ENCODE measurements at regions not wholly inside any gene's neighbourhood (a gene's known extent, or its start where the extent isn't known, plus 50 kb on each side); places are given as distances from the start of the nearest gene placed in this dataset.

GRCh38 chr7:50866343-50867033 is 83.8 kb upstream of the GRB10 start:
- H3K36me3 ChIP-seq (ENCODE audit: control insufficient read depth in 1 of 2, insufficient read depth in 2 of 2, low read length in 2 of 2), result no peaks in the 10 kb centered on the region
- ChIA-PET CTCF (no interaction called here), RAD21 (ENCODE audit: low non-redundant PET in 1 of 2, low total read pairs in 2 of 2, uncharacterized antibody in 2 of 2, unreplicated experiment in 2 of 2) (no interaction called here), POLR2A (no interaction called here)
- H4K20me1 ChIP-seq (ENCODE audit: insufficient read depth), result no peaks in the 10 kb centered on the region
- no peaks in the 10 kb centered on the region for H3K27me3 ChIP-seq (ENCODE audit: insufficient read depth, low read length)
- no peaks in the 10 kb centered on the region for H3K79me2 ChIP-seq (ENCODE audit: insufficient read depth, low read length)
- H3K27ac ChIP-seq (ENCODE audit: low read depth, low read length), result no peak overlapping the region
- DNase-seq (ENCODE audit: low read depth, low spot score) (no peak), ATAC-seq (no peak)
- no peak overlapping the region for H3K4me3 ChIP-seq (replicated peaks in 1 of 2; ENCODE audit: low read depth in 1 of 2, low read length in 2 of 2)
- no peaks in the 10 kb centered on the region for H3K9me3 ChIP-seq (ENCODE audit: control insufficient read depth in 1 of 2, insufficient read depth in 1 of 2, low read depth in 1 of 2, low read length in 2 of 2)
- intact Hi-C loops (cut with micrococcal nuclease), result no loop called here
- TF ChIP-seq ZBTB33 (IDR thresholded peaks at IDR 0.05; ENCODE audit: extremely low read depth, insufficient replicate concordance, low read length) (no peak), SRF (IDR thresholded peaks at IDR 0.05; ENCODE audit: low read depth) (no peak), EZH2 (IDR thresholded peaks at IDR 0.05) (no peak), EZH2phosphoT487 (IDR thresholded peaks at IDR 0.05; ENCODE audit: borderline replicate concordance) (no peak), EGR1 (IDR thresholded peaks at IDR 0.05; ENCODE audit: low read depth) (no peak), JUND (IDR thresholded peaks at IDR 0.05) (no peak), SIN3A (IDR thresholded peaks at IDR 0.05; ENCODE audit: low read depth) (no peak), POLR2AphosphoS5 (IDR thresholded peaks at IDR 0.05; ENCODE audit: low read depth, low read length) (no peak), ZNF274 (IDR thresholded peaks at IDR 0.05; ENCODE audit: low read depth, low read length) (no peak), SP1 (IDR thresholded peaks at IDR 0.05; ENCODE audit: low read depth) (no peak), FOSL1 (IDR thresholded peaks at IDR 0.05; ENCODE audit: low read depth) (no peak), CTCF (IDR thresholded peaks at IDR 0.05 in 2 of 3, conservative IDR thresholded peaks at IDR 0.05 in 1 of 3; ENCODE audit: borderline replicate concordance in 1 of 3, insufficient read depth in 1 of 3, low read depth in 2 of 3, low read length in 2 of 3) (no peak), YY1 (IDR thresholded peaks at IDR 0.05; ENCODE audit: extremely low read depth, insufficient replicate concordance, low read depth, low read length) (no peak), ELF1 (IDR thresholded peaks at IDR 0.05; ENCODE audit: borderline replicate concordance, low read depth) (no peak), ZFX (IDR thresholded peaks at IDR 0.05) (no peak), ATF3 (IDR thresholded peaks at IDR 0.05) (no peak), CEBPB (IDR thresholded peaks at IDR 0.05; ENCODE audit: low read depth) (no peak), POLR2A (IDR thresholded peaks at IDR 0.05; ENCODE audit: borderline replicate concordance, extremely low read depth, insufficient read depth, insufficient read length) (no peak), RAD21 (IDR thresholded peaks at IDR 0.05; ENCODE audit: low read depth) (no peak), MAX (IDR thresholded peaks at IDR 0.05) (no peak)
- H3K4me1 ChIP-seq (ENCODE audit: control insufficient read depth in 1 of 2, insufficient read depth in 2 of 2, low read length in 2 of 2), result peaks cover 2 to 9% of the 10 kb centered on the region in 2 experiments; a peak in 1 of 4 replicates
- H3K4me2 ChIP-seq (ENCODE audit: low read length), result no peak overlapping the region
- no peak overlapping the region for H3K9ac ChIP-seq (ENCODE audit: low read length)
- H3K9me2 ChIP-seq (ENCODE audit: insufficient read depth), result no peaks in the 10 kb centered on the region
- H2AFZ ChIP-seq (ENCODE audit: low read depth, low read length, poor library complexity, severe bottlenecking), result no peak overlapping the region
- BruUV-seq (replicated peaks), result no TSS peak
